AG04450 (cell line): ENCODE measurements at regions not wholly inside any gene's neighbourhood (a gene's known extent, or its start where the extent isn't known, plus 50 kb on each side); places are given as distances from the start of the nearest gene placed in this dataset.

Experiments
- CTCF ChIA-PET: fragments of 300-600, 350-600 bp; formaldehyde crosslinking; extraction: SDS; loops from one replicate; lab custom pipeline; 2022; ENCODE audit warnings: antibody characterized with exemption, inconsistent platforms; lab: Charles Lee
- POLR2A ChIA-PET: fragments of 350-600 bp; formaldehyde crosslinking; extraction: SDS; loops from one replicate; lab custom pipeline; 2021; ENCODE audit warnings: antibody characterized with exemption, inconsistent platforms; lab: Yijun Ruan, JAX
- DNase-seq: peaks from one replicate; pipeline ENCODE4 v3.0.0-alpha.2; 2011; ENCODE audit warnings: low read depth, low spot score
- H3K27ac ChIP-seq: one replicate; pipeline ENCODE4 v1.5.1; 2012; ENCODE audit warnings: low read depth, low read length, control low read depth
- H3K27me3 ChIP-seq: one replicate; pipeline ENCODE4 v1.6.0; 2012; ENCODE audit warnings: low read length; ENCODE audit not compliant: control insufficient read depth, insufficient read depth
- H3K4me3 ChIP-seq: 2 replicates; pipeline ENCODE4 v1.5.1; 2011; ENCODE audit warnings: mild to moderate bottlenecking, low read depth, low read length, control low read depth
- H3K9me3 ChIP-seq: 2 replicates; pipeline ENCODE4 v1.5.1; 2012; ENCODE audit warnings: low read length; ENCODE audit not compliant: control insufficient read depth, insufficient read depth
- TF ChIP-seq, protein P1 (sequence below): IDR thresholded peaks from 2 replicates; pipeline ENCODE4 v1.5.1; 2011; ENCODE audit warnings: low read depth, low read length, control low read depth, inconsistent platforms

DNA sequence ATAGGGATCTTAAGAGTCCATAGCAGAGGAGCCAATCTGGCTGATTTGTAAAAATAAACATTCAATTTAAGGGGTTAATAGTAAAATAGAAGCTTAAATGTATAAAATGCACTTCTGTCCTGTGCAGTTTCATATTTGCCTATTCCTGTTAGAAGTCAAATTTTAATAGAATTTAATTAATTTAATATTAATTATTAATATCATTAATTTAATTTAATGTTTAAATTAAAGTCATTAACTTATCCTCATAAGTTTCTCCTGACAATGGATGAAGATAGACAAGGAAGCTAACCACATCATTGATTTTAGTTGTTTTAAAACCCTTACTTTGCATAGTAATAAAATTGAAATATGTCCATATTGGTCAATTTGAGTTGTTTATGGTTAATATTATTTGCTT, 1096.2 kb upstream of the EPHA6 start:
- TF ChIP-seq, protein P1, sequence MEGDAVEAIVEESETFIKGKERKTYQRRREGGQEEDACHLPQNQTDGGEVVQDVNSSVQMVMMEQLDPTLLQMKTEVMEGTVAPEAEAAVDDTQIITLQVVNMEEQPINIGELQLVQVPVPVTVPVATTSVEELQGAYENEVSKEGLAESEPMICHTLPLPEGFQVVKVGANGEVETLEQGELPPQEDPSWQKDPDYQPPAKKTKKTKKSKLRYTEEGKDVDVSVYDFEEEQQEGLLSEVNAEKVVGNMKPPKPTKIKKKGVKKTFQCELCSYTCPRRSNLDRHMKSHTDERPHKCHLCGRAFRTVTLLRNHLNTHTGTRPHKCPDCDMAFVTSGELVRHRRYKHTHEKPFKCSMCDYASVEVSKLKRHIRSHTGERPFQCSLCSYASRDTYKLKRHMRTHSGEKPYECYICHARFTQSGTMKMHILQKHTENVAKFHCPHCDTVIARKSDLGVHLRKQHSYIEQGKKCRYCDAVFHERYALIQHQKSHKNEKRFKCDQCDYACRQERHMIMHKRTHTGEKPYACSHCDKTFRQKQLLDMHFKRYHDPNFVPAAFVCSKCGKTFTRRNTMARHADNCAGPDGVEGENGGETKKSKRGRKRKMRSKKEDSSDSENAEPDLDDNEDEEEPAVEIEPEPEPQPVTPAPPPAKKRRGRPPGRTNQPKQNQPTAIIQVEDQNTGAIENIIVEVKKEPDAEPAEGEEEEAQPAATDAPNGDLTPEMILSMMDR, result no peak
- CTCF ChIA-PET, result interaction anchor here (0.7 kb wide), 1 partner anchor 32 kb away, joined by 3 read pairs; no protein-coding TSS in a partner anchor
- H3K27me3 ChIP-seq, result no peaks in the 10 kb centered on the region
- no peak overlapping the region for H3K27ac ChIP-seq
- peaks cover 2% of the 10 kb centered on the region; the same call in 1 of the 2 replicates for H3K9me3 ChIP-seq
- DNase-seq, result no peak
- POLR2A ChIA-PET, result no interaction called here
- H3K4me3 ChIP-seq, result no peak overlapping the region

DNA sequence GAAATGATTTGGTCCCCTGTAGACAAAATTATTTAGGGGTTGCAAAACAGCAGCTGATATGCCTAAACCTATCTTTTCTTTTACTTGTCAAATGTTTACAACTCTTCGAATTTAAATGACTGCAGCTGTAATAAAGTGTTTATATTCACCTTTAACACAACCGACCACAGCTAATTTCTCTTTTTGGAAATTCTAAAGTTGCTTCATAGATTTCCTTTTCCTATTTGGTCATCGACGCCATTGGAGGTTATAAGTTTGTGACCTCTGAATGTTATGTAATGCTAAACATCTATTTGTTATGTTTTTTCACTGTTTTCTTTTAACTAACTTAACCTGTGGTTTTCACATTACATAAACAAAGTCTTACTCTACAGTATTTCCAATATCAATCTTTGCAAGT, 1094.9 kb upstream of the EPHA6 start:
- ChIA-PET CTCF (interaction anchor here (0.7 kb wide), 1 partner anchor 36 kb away, joined by 3 read pairs; no protein-coding TSS in a partner anchor), POLR2A (no interaction called here)
- Histone ChIP-seq H3K4me3 (no peak overlapping the region), H3K27ac (no peak overlapping the region), H3K9me3 (peaks cover 2% of the 10 kb centered on the region; the same call in 1 of the 2 replicates), H3K27me3 (no peaks in the 10 kb centered on the region)
- DNase-seq, result no peak
- TF ChIP-seq, protein P1, result no peak

- ChIA-PET CTCF (no interaction called here), POLR2A (no interaction called here)
- H3K4me3 ChIP-seq, result no peak overlapping the region
- H3K9me3 ChIP-seq, result peaks cover 2% of the 10 kb centered on the region; the same call in 1 of the 2 replicates
- H3K27me3 ChIP-seq, result no peaks in the 10 kb centered on the region
- H3K27ac ChIP-seq, result no peak overlapping the region
- DNase-seq, result no peak
- TF ChIP-seq, protein P1, result no peak
Measured at GRCh38 chr3:95721938-95722337, 1092.5 kb upstream of the EPHA6 start.

DNA sequence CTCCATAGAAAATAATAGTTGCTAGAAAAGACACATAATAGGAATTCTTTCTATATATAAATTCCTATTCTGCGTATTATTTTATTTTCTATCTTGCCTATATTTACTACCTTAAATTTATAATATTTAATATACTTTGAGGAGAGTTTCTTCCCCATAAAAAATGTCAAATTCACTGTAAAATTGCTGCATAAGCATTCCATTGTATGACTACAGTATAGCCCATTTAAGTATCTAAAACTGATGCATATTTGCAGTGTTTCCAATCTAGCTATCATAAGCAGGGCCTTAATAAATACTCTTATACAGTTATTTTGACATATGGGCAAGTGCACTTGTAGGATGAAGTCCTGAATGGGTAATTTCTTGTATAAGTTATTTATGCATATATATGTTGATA, 1088.6 kb upstream of the EPHA6 start:
- Histone ChIP-seq H3K27ac (no peak overlapping the region), H3K9me3 (no peaks in the 10 kb centered on the region), H3K27me3 (no peaks in the 10 kb centered on the region), H3K4me3 (no peak overlapping the region)
- ChIA-PET POLR2A (no interaction called here), CTCF (no interaction called here)
- TF ChIP-seq, protein P1, result no peak
- DNase-seq, result no peak

GRCh38 chr3:95731753-95732152, 1082.6 kb upstream of the EPHA6 start:
- POLR2A ChIA-PET, result no interaction called here

More at GRCh38 chr3:95731753-95732152, 1082.6 kb upstream of the EPHA6 start:
- CTCF ChIA-PET, result no interaction called here
- Histone ChIP-seq H3K4me3 (no peak overlapping the region), H3K27ac (no peak overlapping the region), H3K9me3 (no peaks in the 10 kb centered on the region), H3K27me3 (no peaks in the 10 kb centered on the region)
- no peak for DNase-seq
- TF ChIP-seq, protein P1, result no peak
